ENCODE measurements at regions not wholly inside any gene's neighbourhood (a gene's known extent, or its start where the extent isn't known, plus 50 kb on each side); places are given as distances from the start of the nearest gene placed in this dataset.

DNA sequence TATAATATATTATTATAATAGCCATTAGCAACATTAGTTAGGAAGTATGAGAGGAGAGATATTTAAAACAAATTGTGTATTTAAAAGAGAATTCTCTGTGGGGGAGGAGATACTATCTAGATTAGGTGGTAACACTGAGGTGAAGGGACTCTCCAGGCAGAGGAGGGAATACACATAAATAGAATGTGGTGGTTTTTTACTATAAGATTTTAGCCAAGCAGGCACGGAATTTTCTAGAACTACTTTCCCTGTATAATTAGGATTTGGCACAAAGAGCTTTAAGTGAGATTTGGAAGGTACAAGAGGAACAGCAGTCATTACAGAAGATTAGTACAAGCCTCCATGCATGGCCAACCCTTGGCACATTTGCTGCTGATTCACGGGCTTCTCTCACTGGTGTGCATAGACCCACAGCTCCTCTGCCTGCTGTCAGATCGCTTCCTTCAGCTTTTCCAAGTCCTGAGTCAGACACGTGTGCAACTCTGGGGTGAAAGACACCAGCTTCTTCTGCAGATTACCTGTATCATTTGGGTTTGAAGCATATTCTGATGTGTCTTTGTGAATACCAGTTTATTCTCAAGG is 685.5 kb downstream of the KCTD8 start:
- intact Hi-C loops (cut with DNase I; ENCODE audit: low total_unique reads), result no loop called here
- WGBS, 5 donors, result 47 to 59% (median 49%) methylated on average over 4 of the region's 4 CpGs
- TF ChIP-seq CTCF (IDR thresholded peaks at IDR 0.05 in 8 of 11, conservative IDR thresholded peaks at IDR 0.05 in 3 of 11) (no peak), POLR2AphosphoS5 (IDR thresholded peaks at IDR 0.05) (no peak), POLR2A (IDR thresholded peaks at IDR 0.05) (no peak)

DNA sequence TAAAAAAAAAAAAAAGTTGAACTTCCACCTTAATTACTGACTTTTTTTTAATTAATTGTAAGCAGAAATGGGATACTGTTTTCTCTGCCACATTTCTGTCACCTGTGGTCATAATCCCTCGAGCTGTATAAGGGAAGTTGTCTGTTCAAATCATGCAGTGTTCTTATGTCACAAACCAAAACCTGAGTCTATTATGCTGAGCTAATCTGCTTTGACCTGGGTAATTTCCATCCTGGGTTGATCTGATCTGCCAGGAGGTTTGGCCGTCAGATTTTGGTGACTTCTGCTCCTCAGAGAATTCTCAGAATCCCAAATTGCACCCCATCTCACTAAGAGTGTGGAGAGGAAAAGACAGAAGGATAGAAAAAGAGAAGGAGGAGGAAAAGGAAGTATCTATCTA is 683.1 kb downstream of the KCTD8 start:
- 55 to 74% (median 59%) methylated on average over 2 of the region's 2 CpGs for WGBS, 5 donors
- no peak for DNase-seq
- intact Hi-C loops (cut with DNase I; ENCODE audit: low total_unique reads), result no loop called here
- no peaks in the 10 kb centered on the region for H3K4me1 ChIP-seq
- peaks cover 0 to 9% (median 0%) of the 10 kb centered on the region in 8 donors for H3K9me3 ChIP-seq
- H3K27ac ChIP-seq, result no peak overlapping the region
- no peaks in the 10 kb centered on the region for H3K36me3 ChIP-seq
- TF ChIP-seq POLR2A (IDR thresholded peaks at IDR 0.05) (no peak), CTCF (IDR thresholded peaks at IDR 0.05 in 8 of 11, conservative IDR thresholded peaks at IDR 0.05 in 3 of 11) (no peak), POLR2AphosphoS5 (IDR thresholded peaks at IDR 0.05) (no peak)
- H3K27me3 ChIP-seq (replicated peaks in 1 of 7), result no peaks in the 10 kb centered on the region
- H3K4me3 ChIP-seq, result no peak overlapping the region

More for the DNA sequence above, 685.5 kb downstream of the KCTD8 start:
- no peak overlapping the region for H3K4me3 ChIP-seq
- H3K4me1 ChIP-seq, result no peaks in the 10 kb centered on the region
- H3K9me3 ChIP-seq, result peaks cover 0 to 2% (median 0%) of the 10 kb centered on the region in 8 donors
- no peaks in the 10 kb centered on the region for H3K36me3 ChIP-seq
- H3K27ac ChIP-seq, result no peak overlapping the region
- H3K27me3 ChIP-seq (replicated peaks in 1 of 7), result no peaks in the 10 kb centered on the region
- DNase-seq, result no peak

GRCh38 chr4:43766648-43767047 is 682.0 kb downstream of the KCTD8 start:
- intact Hi-C loops (cut with DNase I; ENCODE audit: low total_unique reads), result no loop called here
- Histone ChIP-seq H3K27ac (no peak overlapping the region), H3K27me3 (replicated peaks in 1 of 7) (no peaks in the 10 kb centered on the region), H3K36me3 (no peaks in the 10 kb centered on the region), H3K4me1 (no peaks in the 10 kb centered on the region), H3K9me3 (peaks cover 0 to 9% (median 0%) of the 10 kb centered on the region in 8 donors), H3K4me3 (no peak overlapping the region)
- DNase-seq, result no peak
- TF ChIP-seq POLR2A (IDR thresholded peaks at IDR 0.05), result no peak
- no peak for TF ChIP-seq POLR2AphosphoS5 (IDR thresholded peaks at IDR 0.05)
- no peak for TF ChIP-seq CTCF (IDR thresholded peaks at IDR 0.05 in 8 of 11, conservative IDR thresholded peaks at IDR 0.05 in 3 of 11)

- H3K4me3 ChIP-seq, result no peak overlapping the region
- H3K4me1 ChIP-seq, result no peaks in the 10 kb centered on the region
- no peaks in the 10 kb centered on the region for H3K27me3 ChIP-seq (replicated peaks in 1 of 7)
- no peaks in the 10 kb centered on the region for H3K36me3 ChIP-seq
- no peaks in the 10 kb centered on the region for H3K9me3 ChIP-seq
- DNase-seq, result no peak
- 48 to 84% (median 67%) methylated on average over 1 of the region's 1 CpG for WGBS, 5 donors
- no peak overlapping the region for H3K27ac ChIP-seq
- intact Hi-C loops (cut with DNase I; ENCODE audit: low total_unique reads), result no loop called here
- no peak for TF ChIP-seq POLR2AphosphoS5 (IDR thresholded peaks at IDR 0.05)
These were observed 672.2 kb downstream of the KCTD8 start for GRCh38 chr4:43776371-43776770.
